ENCODE measurements at regions not wholly inside any gene's neighbourhood (a gene's known extent, or its start where the extent isn't known, plus 50 kb on each side); places are given as distances from the start of the nearest gene placed in this dataset.

- CTCF ChIA-PET (ENCODE audit: low intra/inter-chr PET ratio, low total read pairs): no interaction called here
- WGBS (ENCODE audit: low lambda C conversion rate): 39% methylated on average over 3 of the region's 3 CpGs
- DNase-seq (ENCODE audit: low spot score) (no peak), ATAC-seq (no peak), FAIRE-seq (no peak)
- POLR2A ChIA-PET: no interaction called here
- in situ Hi-C loops (cut with HindIII; ENCODE audit: extremely low pct_ligation_motif_present, low pct_unique_long_range_greater_than_20kb): no loop called here
- Histone ChIP-seq H3K79me2 (ENCODE audit: insufficient read depth, low read length) (no peaks in the 10 kb centered on the region), H3K4me2 (ENCODE audit: low read depth, low read length) (no peak overlapping the region), H3K36me3 (replicated peaks in 1 of 2; ENCODE audit: control insufficient read depth in 1 of 2, insufficient read depth in 2 of 2, low read length in 2 of 2) (no peaks in the 10 kb centered on the region), H4K20me1 (ENCODE audit: insufficient read depth, low read length) (no peaks in the 10 kb centered on the region), H3K9me3 (ENCODE audit: low read length) (no peaks in the 10 kb centered on the region), H3K27me3 (ENCODE audit: control insufficient read depth in 1 of 2, insufficient read depth in 2 of 2, low read length in 2 of 2) (peaks cover 0 to 1% of the 10 kb centered on the region in 2 experiments; a peak in 2 of 5 replicates), H3K9ac (ENCODE audit: insufficient read depth, low read depth, low read length) (no peak overlapping the region), H3K4me3 (replicated peaks in 1 of 3; ENCODE audit: insufficient read depth in 1 of 3, low read depth in 2 of 3, low read length in 3 of 3) (no peak overlapping the region), H3K4me1 (ENCODE audit: insufficient read depth, low read length) (no peaks in the 10 kb centered on the region), H3K27ac (ENCODE audit: extremely low read length, insufficient read depth, low read length) (no peak overlapping the region), H2AFZ (ENCODE audit: low read length) (no peak overlapping the region)
- intact Hi-C loops (cut with micrococcal nuclease; ENCODE audit: unreplicated experiment): no loop called here
- TF ChIP-seq NCOA5 (CRISPR knock-in tag; IDR thresholded peaks at IDR 0.05): no peak
- TF ChIP-seq ZSCAN31 (CRISPR knock-in tag; IDR thresholded peaks at IDR 0.05; ENCODE audit: low read depth): no peak
- TF ChIP-seq CHD2 (IDR thresholded peaks at IDR 0.05; ENCODE audit: low read depth, low read length): no peak
- BruUV-seq (replicated peaks): no TSS peak
Observed at GRCh38 chr22:47460176-47460575, 697.7 kb downstream of the TBC1D22A start.

- Histone ChIP-seq H3K36me3 (replicated peaks in 1 of 2; ENCODE audit: control insufficient read depth in 1 of 2, insufficient read depth in 2 of 2, low read length in 2 of 2) (no peaks in the 10 kb centered on the region), H3K9ac (ENCODE audit: insufficient read depth, low read depth, low read length) (no peak overlapping the region), H3K27ac (ENCODE audit: extremely low read length, insufficient read depth, low read length) (no peak overlapping the region), H3K4me1 (ENCODE audit: insufficient read depth, low read length) (no peaks in the 10 kb centered on the region), H3K4me3 (replicated peaks in 1 of 3; ENCODE audit: insufficient read depth in 1 of 3, low read depth in 2 of 3, low read length in 3 of 3) (no peak overlapping the region), H3K9me3 (ENCODE audit: low read length) (no peaks in the 10 kb centered on the region), H3K4me2 (ENCODE audit: low read depth, low read length) (no peak overlapping the region), H3K79me2 (ENCODE audit: insufficient read depth, low read length) (no peaks in the 10 kb centered on the region), H3K27me3 (ENCODE audit: control insufficient read depth in 1 of 2, insufficient read depth in 2 of 2, low read length in 2 of 2) (no peaks in the 10 kb centered on the region; a peak in 2 of 5 replicates), H4K20me1 (ENCODE audit: insufficient read depth, low read length) (no peaks in the 10 kb centered on the region), H2AFZ (ENCODE audit: low read length) (no peak overlapping the region)
- no TSS peak for BruUV-seq (replicated peaks)
- in situ Hi-C loops (cut with HindIII; ENCODE audit: extremely low pct_ligation_motif_present, low pct_unique_long_range_greater_than_20kb) (no loop called here), intact Hi-C loops (cut with micrococcal nuclease; ENCODE audit: unreplicated experiment) (no loop called here)
- DNase-seq (ENCODE audit: low spot score) (no peak), ATAC-seq (no peak), FAIRE-seq (no peak)
- WGBS (ENCODE audit: low lambda C conversion rate): no CpG with 5 or more reads among the region's 8 CpGs
- ChIA-PET CTCF (ENCODE audit: low intra/inter-chr PET ratio, low total read pairs) (no interaction called here), POLR2A (no interaction called here)
- TF ChIP-seq TEAD2 (CRISPR knock-in tag; IDR thresholded peaks at IDR 0.05) (no peak), MXD3 (CRISPR knock-in tag; IDR thresholded peaks at IDR 0.05) (no peak), NCOA2 (CRISPR knock-in tag; IDR thresholded peaks at IDR 0.05) (no peak), ELK4 (CRISPR knock-in tag; IDR thresholded peaks at IDR 0.05; ENCODE audit: borderline replicate concordance) (no peak), ZNF414 (CRISPR knock-in tag; IDR thresholded peaks at IDR 0.05) (no peak), ZNF816 (CRISPR knock-in tag; IDR thresholded peaks at IDR 0.05; ENCODE audit: borderline replicate concordance) (no peak), SMAD1 (CRISPR knock-in tag; IDR thresholded peaks at IDR 0.05; ENCODE audit: borderline replicate concordance, low read depth) (no peak), HNF4A (CRISPR knock-in tag; IDR thresholded peaks at IDR 0.05) (no peak)
Observed at GRCh38 chr22:47458348-47458747, 695.9 kb downstream of the TBC1D22A start.

Data from HepG2 (cell line).